PC-3 (cell line): ENCODE measurements at regions not wholly inside any gene's neighbourhood (a gene's known extent, or its start where the extent isn't known, plus 50 kb on each side); places are given as distances from the start of the nearest gene placed in this dataset.

Source experiments
- EZH2 ChIP-seq: fragments of 300-600 bp; sonication (generic); IDR thresholded peaks from one replicate; pipeline ENCODE4 v1.6.1; 2017; ENCODE audit warnings: antibody characterized with exemption, mild to moderate bottlenecking, low read length; ENCODE audit not compliant: unreplicated experiment
- TF ChIP-seq, protein P1 (sequence below): fragments of 300-600 bp; sonication (generic); conservative IDR thresholded peaks from 2 replicates; pipeline ENCODE4 v1.5.1; 2017; ENCODE audit warnings: antibody characterized with exemption, low read depth, mild to moderate bottlenecking, low read length

DNA sequence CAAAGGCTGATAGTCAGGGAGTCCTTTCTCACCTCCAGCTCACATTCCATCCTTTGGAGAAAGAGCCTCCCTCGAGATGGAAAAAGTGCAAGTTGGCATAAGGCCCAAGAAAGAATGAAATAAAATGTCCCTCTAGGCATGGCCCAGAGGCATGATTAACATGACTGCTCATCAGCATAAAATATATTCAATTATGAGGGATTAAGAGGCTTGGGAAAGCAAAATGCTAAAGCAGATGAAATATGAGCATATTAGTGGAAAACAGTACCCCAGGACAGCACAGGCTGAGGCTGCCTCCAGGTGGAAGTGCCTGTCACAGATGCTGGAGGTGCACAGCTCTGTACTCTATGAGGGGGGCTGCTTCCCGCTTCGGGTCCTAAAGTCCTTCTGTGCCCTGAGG lies 347.8 kb upstream of the PLET1 start:
- TF ChIP-seq, protein P1, sequence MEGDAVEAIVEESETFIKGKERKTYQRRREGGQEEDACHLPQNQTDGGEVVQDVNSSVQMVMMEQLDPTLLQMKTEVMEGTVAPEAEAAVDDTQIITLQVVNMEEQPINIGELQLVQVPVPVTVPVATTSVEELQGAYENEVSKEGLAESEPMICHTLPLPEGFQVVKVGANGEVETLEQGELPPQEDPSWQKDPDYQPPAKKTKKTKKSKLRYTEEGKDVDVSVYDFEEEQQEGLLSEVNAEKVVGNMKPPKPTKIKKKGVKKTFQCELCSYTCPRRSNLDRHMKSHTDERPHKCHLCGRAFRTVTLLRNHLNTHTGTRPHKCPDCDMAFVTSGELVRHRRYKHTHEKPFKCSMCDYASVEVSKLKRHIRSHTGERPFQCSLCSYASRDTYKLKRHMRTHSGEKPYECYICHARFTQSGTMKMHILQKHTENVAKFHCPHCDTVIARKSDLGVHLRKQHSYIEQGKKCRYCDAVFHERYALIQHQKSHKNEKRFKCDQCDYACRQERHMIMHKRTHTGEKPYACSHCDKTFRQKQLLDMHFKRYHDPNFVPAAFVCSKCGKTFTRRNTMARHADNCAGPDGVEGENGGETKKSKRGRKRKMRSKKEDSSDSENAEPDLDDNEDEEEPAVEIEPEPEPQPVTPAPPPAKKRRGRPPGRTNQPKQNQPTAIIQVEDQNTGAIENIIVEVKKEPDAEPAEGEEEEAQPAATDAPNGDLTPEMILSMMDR = no peak
- TF ChIP-seq EZH2 = no peak
